ENCODE measurements at regions not wholly inside any gene's neighbourhood (a gene's known extent, or its start where the extent isn't known, plus 50 kb on each side); places are given as distances from the start of the nearest gene placed in this dataset.

- TF ChIP-seq, protein P1, sequence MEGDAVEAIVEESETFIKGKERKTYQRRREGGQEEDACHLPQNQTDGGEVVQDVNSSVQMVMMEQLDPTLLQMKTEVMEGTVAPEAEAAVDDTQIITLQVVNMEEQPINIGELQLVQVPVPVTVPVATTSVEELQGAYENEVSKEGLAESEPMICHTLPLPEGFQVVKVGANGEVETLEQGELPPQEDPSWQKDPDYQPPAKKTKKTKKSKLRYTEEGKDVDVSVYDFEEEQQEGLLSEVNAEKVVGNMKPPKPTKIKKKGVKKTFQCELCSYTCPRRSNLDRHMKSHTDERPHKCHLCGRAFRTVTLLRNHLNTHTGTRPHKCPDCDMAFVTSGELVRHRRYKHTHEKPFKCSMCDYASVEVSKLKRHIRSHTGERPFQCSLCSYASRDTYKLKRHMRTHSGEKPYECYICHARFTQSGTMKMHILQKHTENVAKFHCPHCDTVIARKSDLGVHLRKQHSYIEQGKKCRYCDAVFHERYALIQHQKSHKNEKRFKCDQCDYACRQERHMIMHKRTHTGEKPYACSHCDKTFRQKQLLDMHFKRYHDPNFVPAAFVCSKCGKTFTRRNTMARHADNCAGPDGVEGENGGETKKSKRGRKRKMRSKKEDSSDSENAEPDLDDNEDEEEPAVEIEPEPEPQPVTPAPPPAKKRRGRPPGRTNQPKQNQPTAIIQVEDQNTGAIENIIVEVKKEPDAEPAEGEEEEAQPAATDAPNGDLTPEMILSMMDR (conservative IDR thresholded peaks at IDR 0.05 in 1 of 2, IDR thresholded peaks at IDR 0.05 in 1 of 2; ENCODE audit: low read depth in 1 of 2, low read length in 2 of 2), result no peak
- TF ChIP-seq EZH2 (IDR thresholded peaks at IDR 0.05; ENCODE audit: low read length, missing control alignments), result no peak
Observed at GRCh38 chr3:20510396-20510795, 324.4 kb upstream of the SGO1 start.

Data from fibroblast of lung (primary cell).